Spleen (tissue), 7 donors: ENCODE measurements at regions not wholly inside any gene's neighbourhood (a gene's known extent, or its start where the extent isn't known, plus 50 kb on each side); places are given as distances from the start of the nearest gene placed in this dataset.

ENCODE experiments used
- POLR2A ChIP-seq, 3 donors: fragments of 450-650 bp; IDR thresholded peaks; one replicate each; pipeline ENCODE4 v1.5.1; 2017; ENCODE audit warnings: antibody characterized with exemption in 3 of 3, mild to moderate bottlenecking in 1 of 3
- TF ChIP-seq, protein P1 (sequence below), 11 experiments: fragments of 200-600 bp in 7 of 11; fragments of 450-650 bp in 4 of 11; sonication (generic) in 4 of 11; IDR thresholded peaks in 8 of 11; conservative IDR thresholded peaks in 3 of 11; 1 replicate in 7 of 11; 2 replicates in 4 of 11; pipeline versions ENCODE4 v1.4.0 to v1.8.0; 2016 to 2021; ENCODE audit warnings: antibody characterized with exemption in 11 of 11, inconsistent platforms in 4 of 11, mild to moderate bottlenecking in 1 of 11
- donor health status: DM: no; HTN: no; CAD: no; lungs with moderate emphysema.
- donor health status: DM: no; HTN: no; CAD: no.
- donor health status: DM: no; HTN: no; CAD: no.

DNA sequence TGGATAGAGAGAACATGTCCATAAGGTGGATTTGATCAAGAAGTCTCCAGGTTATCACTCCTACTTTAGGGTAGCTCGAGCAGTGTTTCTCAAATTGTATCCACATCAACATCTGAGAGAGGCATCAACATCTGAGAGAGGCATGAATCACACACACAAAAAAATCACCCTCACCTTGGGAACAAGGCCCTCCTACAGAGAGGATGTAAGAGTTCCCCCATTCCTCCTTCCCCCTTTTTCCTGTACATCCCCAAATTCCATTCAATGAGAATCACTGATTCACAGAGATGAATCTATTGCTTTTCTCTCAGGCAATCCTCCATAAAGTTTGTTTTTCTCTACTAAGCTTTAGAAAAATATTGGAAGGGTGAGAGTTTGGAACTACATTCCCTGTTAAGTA, 233.4 kb upstream of the CDH6 start:
- no peak for TF ChIP-seq POLR2A (IDR thresholded peaks at IDR 0.05)
- TF ChIP-seq, protein P1, sequence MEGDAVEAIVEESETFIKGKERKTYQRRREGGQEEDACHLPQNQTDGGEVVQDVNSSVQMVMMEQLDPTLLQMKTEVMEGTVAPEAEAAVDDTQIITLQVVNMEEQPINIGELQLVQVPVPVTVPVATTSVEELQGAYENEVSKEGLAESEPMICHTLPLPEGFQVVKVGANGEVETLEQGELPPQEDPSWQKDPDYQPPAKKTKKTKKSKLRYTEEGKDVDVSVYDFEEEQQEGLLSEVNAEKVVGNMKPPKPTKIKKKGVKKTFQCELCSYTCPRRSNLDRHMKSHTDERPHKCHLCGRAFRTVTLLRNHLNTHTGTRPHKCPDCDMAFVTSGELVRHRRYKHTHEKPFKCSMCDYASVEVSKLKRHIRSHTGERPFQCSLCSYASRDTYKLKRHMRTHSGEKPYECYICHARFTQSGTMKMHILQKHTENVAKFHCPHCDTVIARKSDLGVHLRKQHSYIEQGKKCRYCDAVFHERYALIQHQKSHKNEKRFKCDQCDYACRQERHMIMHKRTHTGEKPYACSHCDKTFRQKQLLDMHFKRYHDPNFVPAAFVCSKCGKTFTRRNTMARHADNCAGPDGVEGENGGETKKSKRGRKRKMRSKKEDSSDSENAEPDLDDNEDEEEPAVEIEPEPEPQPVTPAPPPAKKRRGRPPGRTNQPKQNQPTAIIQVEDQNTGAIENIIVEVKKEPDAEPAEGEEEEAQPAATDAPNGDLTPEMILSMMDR (IDR thresholded peaks at IDR 0.05 in 8 of 11, conservative IDR thresholded peaks at IDR 0.05 in 3 of 11), result no peak
